ENCODE measurements at regions not wholly inside any gene's neighbourhood (a gene's known extent, or its start where the extent isn't known, plus 50 kb on each side); places are given as distances from the start of the nearest gene placed in this dataset.

DNA sequence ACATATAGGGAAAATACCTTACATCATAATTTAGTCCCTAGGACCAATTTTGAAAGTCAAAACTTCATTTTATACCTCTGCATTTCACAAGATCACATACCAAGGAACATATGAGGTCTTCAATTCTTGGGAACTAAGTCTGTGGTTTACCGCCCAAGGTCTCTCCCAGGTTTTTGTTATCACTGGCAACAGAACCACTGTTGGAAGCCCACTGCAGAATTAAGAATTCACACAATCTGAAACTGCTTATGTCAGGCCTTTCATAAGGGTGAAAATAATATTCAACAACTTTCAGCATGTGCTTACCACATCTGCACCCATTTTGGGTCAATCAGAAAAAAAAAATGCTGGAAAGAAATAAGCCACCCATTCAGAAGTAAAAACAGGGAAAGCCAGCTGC lies 107.2 kb upstream of the MME start:
- H3K4me3 ChIP-seq, result no peak overlapping the region
- H3K27ac ChIP-seq, result no peak overlapping the region
- ATAC-seq (no peak), DNase-seq (ENCODE audit: low read depth in 1 of 2, low spot score in 1 of 2) (no peak), FAIRE-seq (no peak)
- no peaks in the 10 kb centered on the region for H3K4me1 ChIP-seq
- POLR2A ChIA-PET, result no interaction called here
- no peak for TF ChIP-seq HOXA7 (CRISPR knock-in tag; IDR thresholded peaks at IDR 0.05)
- no peak for TF ChIP-seq TP53 (CRISPR knock-in tag; IDR thresholded peaks at IDR 0.05)
- TF ChIP-seq, protein P1, sequence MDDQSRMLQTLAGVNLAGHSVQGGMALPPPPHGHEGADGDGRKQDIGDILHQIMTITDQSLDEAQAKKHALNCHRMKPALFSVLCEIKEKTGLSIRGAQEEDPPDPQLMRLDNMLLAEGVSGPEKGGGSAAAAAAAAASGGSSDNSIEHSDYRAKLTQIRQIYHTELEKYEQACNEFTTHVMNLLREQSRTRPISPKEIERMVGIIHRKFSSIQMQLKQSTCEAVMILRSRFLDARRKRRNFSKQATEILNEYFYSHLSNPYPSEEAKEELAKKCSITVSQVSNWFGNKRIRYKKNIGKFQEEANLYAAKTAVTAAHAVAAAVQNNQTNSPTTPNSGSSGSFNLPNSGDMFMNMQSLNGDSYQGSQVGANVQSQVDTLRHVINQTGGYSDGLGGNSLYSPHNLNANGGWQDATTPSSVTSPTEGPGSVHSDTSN (IDR thresholded peaks at IDR 0.05), result no peak
- TF ChIP-seq, protein P2, sequence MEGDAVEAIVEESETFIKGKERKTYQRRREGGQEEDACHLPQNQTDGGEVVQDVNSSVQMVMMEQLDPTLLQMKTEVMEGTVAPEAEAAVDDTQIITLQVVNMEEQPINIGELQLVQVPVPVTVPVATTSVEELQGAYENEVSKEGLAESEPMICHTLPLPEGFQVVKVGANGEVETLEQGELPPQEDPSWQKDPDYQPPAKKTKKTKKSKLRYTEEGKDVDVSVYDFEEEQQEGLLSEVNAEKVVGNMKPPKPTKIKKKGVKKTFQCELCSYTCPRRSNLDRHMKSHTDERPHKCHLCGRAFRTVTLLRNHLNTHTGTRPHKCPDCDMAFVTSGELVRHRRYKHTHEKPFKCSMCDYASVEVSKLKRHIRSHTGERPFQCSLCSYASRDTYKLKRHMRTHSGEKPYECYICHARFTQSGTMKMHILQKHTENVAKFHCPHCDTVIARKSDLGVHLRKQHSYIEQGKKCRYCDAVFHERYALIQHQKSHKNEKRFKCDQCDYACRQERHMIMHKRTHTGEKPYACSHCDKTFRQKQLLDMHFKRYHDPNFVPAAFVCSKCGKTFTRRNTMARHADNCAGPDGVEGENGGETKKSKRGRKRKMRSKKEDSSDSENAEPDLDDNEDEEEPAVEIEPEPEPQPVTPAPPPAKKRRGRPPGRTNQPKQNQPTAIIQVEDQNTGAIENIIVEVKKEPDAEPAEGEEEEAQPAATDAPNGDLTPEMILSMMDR (IDR thresholded peaks at IDR 0.05), result no peak
- no peak for TF ChIP-seq RARB (CRISPR knock-in tag; IDR thresholded peaks at IDR 0.05)
- TF ChIP-seq, protein P3, sequence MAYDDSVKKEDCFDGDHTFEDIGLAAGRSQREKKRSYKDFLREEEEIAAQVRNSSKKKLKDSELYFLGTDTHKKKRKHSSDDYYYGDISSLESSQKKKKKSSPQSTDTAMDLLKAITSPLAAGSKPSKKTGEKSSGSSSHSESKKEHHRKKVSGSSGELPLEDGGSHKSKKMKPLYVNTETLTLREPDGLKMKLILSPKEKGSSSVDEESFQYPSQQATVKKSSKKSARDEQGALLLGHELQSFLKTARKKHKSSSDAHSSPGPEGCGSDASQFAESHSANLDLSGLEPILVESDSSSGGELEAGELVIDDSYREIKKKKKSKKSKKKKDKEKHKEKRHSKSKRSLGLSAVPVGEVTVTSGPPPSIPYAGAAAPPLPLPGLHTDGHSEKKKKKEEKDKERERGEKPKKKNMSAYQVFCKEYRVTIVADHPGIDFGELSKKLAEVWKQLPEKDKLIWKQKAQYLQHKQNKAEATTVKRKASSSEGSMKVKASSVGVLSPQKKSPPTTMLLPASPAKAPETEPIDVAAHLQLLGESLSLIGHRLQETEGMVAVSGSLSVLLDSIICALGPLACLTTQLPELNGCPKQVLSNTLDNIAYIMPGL (CRISPR knock-in tag; IDR thresholded peaks at IDR 0.05; ENCODE audit: borderline replicate concordance), result no peak
- TF ChIP-seq, protein P4, sequence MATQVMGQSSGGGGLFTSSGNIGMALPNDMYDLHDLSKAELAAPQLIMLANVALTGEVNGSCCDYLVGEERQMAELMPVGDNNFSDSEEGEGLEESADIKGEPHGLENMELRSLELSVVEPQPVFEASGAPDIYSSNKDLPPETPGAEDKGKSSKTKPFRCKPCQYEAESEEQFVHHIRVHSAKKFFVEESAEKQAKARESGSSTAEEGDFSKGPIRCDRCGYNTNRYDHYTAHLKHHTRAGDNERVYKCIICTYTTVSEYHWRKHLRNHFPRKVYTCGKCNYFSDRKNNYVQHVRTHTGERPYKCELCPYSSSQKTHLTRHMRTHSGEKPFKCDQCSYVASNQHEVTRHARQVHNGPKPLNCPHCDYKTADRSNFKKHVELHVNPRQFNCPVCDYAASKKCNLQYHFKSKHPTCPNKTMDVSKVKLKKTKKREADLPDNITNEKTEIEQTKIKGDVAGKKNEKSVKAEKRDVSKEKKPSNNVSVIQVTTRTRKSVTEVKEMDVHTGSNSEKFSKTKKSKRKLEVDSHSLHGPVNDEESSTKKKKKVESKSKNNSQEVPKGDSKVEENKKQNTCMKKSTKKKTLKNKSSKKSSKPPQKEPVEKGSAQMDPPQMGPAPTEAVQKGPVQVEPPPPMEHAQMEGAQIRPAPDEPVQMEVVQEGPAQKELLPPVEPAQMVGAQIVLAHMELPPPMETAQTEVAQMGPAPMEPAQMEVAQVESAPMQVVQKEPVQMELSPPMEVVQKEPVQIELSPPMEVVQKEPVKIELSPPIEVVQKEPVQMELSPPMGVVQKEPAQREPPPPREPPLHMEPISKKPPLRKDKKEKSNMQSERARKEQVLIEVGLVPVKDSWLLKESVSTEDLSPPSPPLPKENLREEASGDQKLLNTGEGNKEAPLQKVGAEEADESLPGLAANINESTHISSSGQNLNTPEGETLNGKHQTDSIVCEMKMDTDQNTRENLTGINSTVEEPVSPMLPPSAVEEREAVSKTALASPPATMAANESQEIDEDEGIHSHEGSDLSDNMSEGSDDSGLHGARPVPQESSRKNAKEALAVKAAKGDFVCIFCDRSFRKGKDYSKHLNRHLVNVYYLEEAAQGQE (IDR thresholded peaks at IDR 0.05), result no peak
- no peak for TF ChIP-seq MAFK (IDR thresholded peaks at IDR 0.05; ENCODE audit: partially characterized antibody)
- TF ChIP-seq CEBPB (IDR thresholded peaks at IDR 0.05), result no peak
- TF ChIP-seq RNF2 (IDR thresholded peaks at IDR 0.05; ENCODE audit: borderline replicate concordance, low read depth), result no peak
- TF ChIP-seq KDM5A (IDR thresholded peaks at IDR 0.05), result no peak
- TF ChIP-seq CBX8 (IDR thresholded peaks at IDR 0.05), result no peak
- no peak for TF ChIP-seq RFX5 (IDR thresholded peaks at IDR 0.05)
- no peak for TF ChIP-seq POLR2AphosphoS2 (conservative IDR thresholded peaks at IDR 0.05; ENCODE audit: low read length)
- TF ChIP-seq SMC3 (IDR thresholded peaks at IDR 0.05), result no peak
- TF ChIP-seq RCOR1 (IDR thresholded peaks at IDR 0.05; ENCODE audit: low read depth, low read length), result no peak
- no peak overlapping the region for H3K4me2 ChIP-seq
- CTCF ChIA-PET, result interaction anchor here (0.7 kb wide), 1 partner anchor 315 kb away, joined by 3 read pairs; no protein-coding TSS in a partner anchor
- H3K9me3 ChIP-seq, result no peaks in the 10 kb centered on the region
- 90% methylated on average over 1 of the region's 1 CpG for WGBS (ENCODE audit: missing lambda C conversion rate)

DNA sequence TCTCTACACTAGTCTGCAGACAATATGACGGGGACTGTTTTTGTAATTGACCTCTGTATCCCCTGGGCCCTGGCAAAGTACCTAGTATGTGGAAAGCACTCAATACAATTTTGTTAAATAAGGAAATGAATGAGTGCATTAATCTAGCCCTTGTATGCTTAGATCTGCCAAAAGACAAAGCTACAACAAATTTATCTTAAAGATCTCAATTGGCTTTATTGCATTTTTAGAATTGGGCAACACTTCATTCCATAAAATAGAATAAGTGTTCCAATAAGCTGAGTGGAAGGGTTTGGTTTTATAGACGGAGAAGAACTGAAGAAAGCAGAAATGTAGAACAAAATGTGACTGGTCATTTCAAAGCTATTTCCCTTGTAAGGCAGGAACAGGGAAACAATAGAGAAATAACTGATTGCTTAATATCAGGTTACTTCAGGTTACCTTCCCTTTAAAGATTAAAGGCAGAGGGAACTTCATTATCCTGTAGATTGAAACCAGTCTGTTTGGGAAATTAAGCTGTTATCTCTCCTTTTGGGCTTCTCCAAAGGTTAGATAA lies 108.3 kb upstream of the MME start:
- 42% methylated on average over 2 of the region's 2 CpGs for WGBS (ENCODE audit: missing lambda C conversion rate)
- ChIA-PET CTCF (no interaction called here), POLR2A (no interaction called here)
- H3K9me3 ChIP-seq, result no peaks in the 10 kb centered on the region
- DNase-seq (ENCODE audit: low read depth in 1 of 2, low spot score in 1 of 2) (peak in 1 of 2 experiments; percentile 1), FAIRE-seq (no peak), ATAC-seq (no peak)
- H3K27ac ChIP-seq, result no peak overlapping the region
- H3K4me3 ChIP-seq, result no peak overlapping the region
- no peak overlapping the region for H3K4me2 ChIP-seq
- H3K4me1 ChIP-seq, result no peaks in the 10 kb centered on the region
- TF ChIP-seq MYC (IDR thresholded peaks at IDR 0.05; ENCODE audit: borderline replicate concordance, low read length) (no peak), MAZ (IDR thresholded peaks at IDR 0.05; ENCODE audit: borderline replicate concordance, low read depth, low read length) (no peak), FOSB (CRISPR knock-in tag; IDR thresholded peaks at IDR 0.05) (no peak), EP300 (IDR thresholded peaks at IDR 0.05) (no peak), SREBF2 (IDR thresholded peaks at IDR 0.05) (no peak), ESRRA (IDR thresholded peaks at IDR 0.05; ENCODE audit: borderline replicate concordance, low read length) (no peak), HEYL (CRISPR knock-in tag; IDR thresholded peaks at IDR 0.05) (no peak), MAFK (IDR thresholded peaks at IDR 0.05; ENCODE audit: partially characterized antibody) (no peak), PHF8 (IDR thresholded peaks at IDR 0.05; ENCODE audit: borderline replicate concordance, low read depth) (no peak), EHF (CRISPR knock-in tag; IDR thresholded peaks at IDR 0.05) (no peak)
- TF ChIP-seq, protein P5, sequence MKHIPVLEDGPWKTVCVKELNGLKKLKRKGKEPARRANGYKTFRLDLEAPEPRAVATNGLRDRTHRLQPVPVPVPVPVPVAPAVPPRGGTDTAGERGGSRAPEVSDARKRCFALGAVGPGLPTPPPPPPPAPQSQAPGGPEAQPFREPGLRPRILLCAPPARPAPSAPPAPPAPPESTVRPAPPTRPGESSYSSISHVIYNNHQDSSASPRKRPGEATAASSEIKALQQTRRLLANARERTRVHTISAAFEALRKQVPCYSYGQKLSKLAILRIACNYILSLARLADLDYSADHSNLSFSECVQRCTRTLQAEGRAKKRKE (CRISPR knock-in tag; IDR thresholded peaks at IDR 0.05; ENCODE audit: low read depth), result no peak
- TF ChIP-seq, protein P6, sequence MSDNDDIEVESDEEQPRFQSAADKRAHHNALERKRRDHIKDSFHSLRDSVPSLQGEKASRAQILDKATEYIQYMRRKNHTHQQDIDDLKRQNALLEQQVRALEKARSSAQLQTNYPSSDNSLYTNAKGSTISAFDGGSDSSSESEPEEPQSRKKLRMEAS (IDR thresholded peaks at IDR 0.05), result no peak
- TF ChIP-seq, protein P7, sequence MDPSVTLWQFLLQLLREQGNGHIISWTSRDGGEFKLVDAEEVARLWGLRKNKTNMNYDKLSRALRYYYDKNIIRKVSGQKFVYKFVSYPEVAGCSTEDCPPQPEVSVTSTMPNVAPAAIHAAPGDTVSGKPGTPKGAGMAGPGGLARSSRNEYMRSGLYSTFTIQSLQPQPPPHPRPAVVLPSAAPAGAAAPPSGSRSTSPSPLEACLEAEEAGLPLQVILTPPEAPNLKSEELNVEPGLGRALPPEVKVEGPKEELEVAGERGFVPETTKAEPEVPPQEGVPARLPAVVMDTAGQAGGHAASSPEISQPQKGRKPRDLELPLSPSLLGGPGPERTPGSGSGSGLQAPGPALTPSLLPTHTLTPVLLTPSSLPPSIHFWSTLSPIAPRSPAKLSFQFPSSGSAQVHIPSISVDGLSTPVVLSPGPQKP (IDR thresholded peaks at IDR 0.05; ENCODE audit: low read depth, low read length), result no peak

Data from A549 (cell line).